ENCODE measurements at regions not wholly inside any gene's neighbourhood (a gene's known extent, or its start where the extent isn't known, plus 50 kb on each side); places are given as distances from the start of the nearest gene placed in this dataset.

- no peak for DNase-seq
Observed at GRCh38 chr2:128537646-128538045, 219.0 kb upstream of the HS6ST1 start.

GRCh38 chr2:128538396-128538795 is 219.7 kb upstream of the HS6ST1 start:
- DNase-seq, result no peak

GRCh38 chr2:128540670-128541069 is 222.0 kb upstream of the HS6ST1 start:
- DNase-seq, result no peak

GRCh38 chr2:128541448-128541847 is 222.8 kb upstream of the HS6ST1 start:
- no peak for DNase-seq

- no peak for DNase-seq
Observed at GRCh38 chr2:128543036-128543435, 224.4 kb upstream of the HS6ST1 start.

GRCh38 chr2:128543646-128544045 is 225.0 kb upstream of the HS6ST1 start:
- DNase-seq, result no peak

- no peak for DNase-seq
Observed at GRCh38 chr2:128544321-128545037, 225.8 kb upstream of the HS6ST1 start.

- DNase-seq, result no peak
Observed at GRCh38 chr2:128545085-128545484, 226.4 kb upstream of the HS6ST1 start.

GRCh38 chr2:128545829-128546228 is 227.2 kb upstream of the HS6ST1 start:
- no peak for DNase-seq

GRCh38 chr2:128547667-128548066 is 229.0 kb upstream of the HS6ST1 start:
- DNase-seq, result no peak

GRCh38 chr2:128548461-128548891 is 229.8 kb upstream of the HS6ST1 start:
- DNase-seq, result no peak

GRCh38 chr2:128549094-128549493 is 230.4 kb upstream of the HS6ST1 start:
- no peak for DNase-seq

- peak; percentile 61 for DNase-seq
Observed at GRCh38 chr2:128549646-128550260, 231.1 kb upstream of the HS6ST1 start.

- no peak for DNase-seq
Observed at GRCh38 chr2:128550389-128550788, 231.7 kb upstream of the HS6ST1 start.

- no peak for DNase-seq
Observed at GRCh38 chr2:128550801-128551416, 232.2 kb upstream of the HS6ST1 start.

- DNase-seq, result no peak
Observed at GRCh38 chr2:128551435-128551834, 232.8 kb upstream of the HS6ST1 start.

- no peak for DNase-seq
Observed at GRCh38 chr2:128552141-128552805, 233.6 kb upstream of the HS6ST1 start.

- DNase-seq, result no peak
Observed at GRCh38 chr2:128552806-128553551, 234.3 kb upstream of the HS6ST1 start.

- DNase-seq, result no peak
Observed at GRCh38 chr2:128554151-128554769, 235.6 kb upstream of the HS6ST1 start.

- no peak for DNase-seq
Observed at GRCh38 chr2:128555433-128555832, 236.8 kb upstream of the HS6ST1 start.

GRCh38 chr2:128556089-128556488 is 237.4 kb upstream of the HS6ST1 start:
- no peak for DNase-seq

GRCh38 chr2:128556633-128557032 is 238.0 kb upstream of the HS6ST1 start:
- DNase-seq, result no peak
